GM21360 (cell line): ENCODE measurements at regions not wholly inside any gene's neighbourhood (a gene's known extent, or its start where the extent isn't known, plus 50 kb on each side); places are given as distances from the start of the nearest gene placed in this dataset.
"Not testable (repeated sequence)": the region's sequence is repeated elsewhere in the genome, so short reads cannot be mapped to it uniquely, and the experiment has no call there.

Experiments used
- ATAC-seq: cut with Tn5 transposase; IDR thresholded peaks from one replicate; pipeline ENCODE4 v1.9.1; 2021; ENCODE audit warnings: mild to moderate bottlenecking, moderate library complexity; ENCODE audit not compliant: unreplicated experiment

DNA sequence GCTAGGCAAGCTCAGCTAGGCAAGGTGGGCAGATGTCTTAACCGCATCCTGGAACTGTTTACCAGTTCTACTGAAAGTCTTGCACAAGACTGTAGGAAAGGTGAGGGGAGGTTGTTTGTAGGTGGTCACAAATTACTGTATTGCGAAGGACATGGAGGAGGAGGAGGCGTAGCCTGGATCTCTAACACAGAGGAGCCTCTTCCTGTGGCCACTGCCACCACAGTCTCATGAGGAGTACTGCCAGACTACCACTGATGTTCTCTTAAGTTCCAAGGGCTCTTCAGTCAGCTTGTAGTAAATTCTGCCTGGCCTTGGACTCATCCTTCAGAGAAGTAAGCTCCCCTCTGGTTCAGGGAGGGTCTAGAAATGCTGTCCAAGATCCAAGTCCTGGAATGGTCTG is 258.6 kb downstream of the FAT4 start:
- ATAC-seq, result no peak

DNA sequence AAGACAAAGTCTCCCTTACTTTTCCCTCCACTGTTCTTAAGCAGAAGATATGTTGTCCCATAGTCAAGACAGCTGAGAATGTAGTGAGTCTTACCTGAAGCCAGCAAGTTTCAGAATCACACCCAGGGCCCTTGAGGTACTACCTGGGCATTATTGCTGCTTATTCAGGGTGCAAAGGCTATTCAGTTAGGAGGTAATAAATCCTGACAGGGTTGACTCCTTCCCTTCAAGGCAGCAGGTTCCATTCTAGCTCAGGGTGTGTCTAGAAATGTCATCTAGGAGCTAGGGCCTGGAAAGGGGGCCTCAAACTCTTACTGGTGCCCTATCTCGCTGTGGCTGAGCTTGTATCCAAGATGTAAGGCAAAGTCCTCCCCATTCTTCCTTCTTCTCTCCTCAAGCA is 259.0 kb downstream of the FAT4 start:
- no peak for ATAC-seq

DNA sequence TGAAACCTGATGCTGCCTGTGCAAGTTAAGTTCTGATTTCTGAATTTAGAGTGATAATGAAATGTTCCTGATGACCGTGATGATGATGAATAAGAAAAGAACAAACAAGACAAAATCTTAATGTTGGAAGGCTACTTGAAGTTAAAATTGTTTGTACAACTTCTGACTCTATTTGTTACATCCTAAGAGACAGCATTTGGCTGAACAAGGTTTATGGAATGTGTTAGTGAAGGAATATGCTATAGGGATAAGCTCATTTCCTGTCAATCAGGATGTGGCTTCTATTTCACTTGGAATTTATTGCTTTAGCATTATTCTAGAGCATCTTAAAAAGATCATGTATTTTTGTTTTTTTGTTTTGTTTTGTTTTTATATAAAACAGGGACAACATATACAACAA is 267.5 kb downstream of the FAT4 start:
- ATAC-seq, result no peak

DNA sequence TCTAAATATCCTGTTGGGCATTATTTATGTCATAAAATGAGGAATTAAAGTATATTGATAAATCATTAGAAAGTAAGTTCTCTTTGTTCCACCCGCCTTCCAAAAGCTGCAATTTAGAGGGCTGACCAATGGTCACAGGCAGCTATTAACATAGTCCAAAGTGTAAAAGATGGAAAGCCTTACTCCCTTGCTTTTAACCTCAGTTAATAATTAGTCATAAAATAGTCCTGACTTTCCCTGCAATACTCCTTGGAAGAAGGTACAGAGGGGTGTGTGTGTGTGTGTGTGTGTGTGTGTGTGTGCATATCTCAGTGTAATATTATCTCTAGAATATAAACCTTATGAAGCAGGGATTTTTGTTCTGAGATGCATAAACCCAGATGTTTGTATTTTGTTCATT is 275.4 kb downstream of the FAT4 start:
- no peak for ATAC-seq

DNA sequence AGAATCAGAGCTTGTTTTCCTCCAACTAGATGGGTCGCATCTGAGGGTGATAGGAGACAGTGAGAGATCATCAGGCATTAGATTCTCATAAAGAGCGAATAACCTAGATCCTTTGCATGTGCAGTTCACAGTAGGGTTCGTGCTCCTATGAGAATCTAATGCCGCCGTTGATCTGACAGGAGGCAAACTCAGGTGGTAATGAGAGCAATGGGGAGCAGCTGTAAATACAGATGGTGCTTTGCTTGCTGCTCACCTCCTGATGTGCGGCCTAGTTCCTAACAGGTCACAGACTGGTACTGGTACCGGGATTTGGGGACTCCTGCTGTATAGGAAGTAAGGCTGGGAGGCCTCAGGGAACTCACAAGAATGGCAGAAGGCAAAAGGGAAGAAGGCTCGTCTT is 276.5 kb downstream of the FAT4 start:
- ATAC-seq, result no peak

DNA sequence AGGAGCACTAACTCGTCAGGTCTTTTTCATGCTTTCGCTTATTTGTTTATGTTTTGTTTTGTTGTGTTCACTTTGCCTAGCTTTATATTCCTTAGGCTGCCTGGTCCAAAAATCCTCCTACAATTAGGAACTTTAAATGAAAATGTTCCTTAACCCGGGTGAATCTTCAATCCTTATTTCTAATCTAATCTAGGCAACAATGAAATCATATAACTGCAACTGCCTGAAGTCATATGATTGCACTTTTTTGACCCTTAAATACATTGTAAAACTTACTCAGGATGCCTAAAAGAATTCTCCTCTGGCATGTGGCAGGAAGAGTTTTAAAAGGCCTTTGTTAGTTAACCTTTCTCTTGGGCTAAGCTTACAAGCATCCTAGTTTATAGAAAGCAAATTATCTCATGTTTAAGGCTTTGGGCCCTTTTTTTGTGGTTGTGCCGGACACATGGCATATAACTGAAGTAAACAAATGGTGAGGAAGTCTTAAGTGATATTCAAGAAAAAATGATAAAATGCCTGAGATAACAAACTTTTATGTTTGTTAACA is 279.4 kb downstream of the FAT4 start:
- no peak for ATAC-seq

- not testable (repeated sequence) for ATAC-seq
Observed at GRCh38 chr4:125605926-125606325, 291.2 kb downstream of the FAT4 start.

DNA sequence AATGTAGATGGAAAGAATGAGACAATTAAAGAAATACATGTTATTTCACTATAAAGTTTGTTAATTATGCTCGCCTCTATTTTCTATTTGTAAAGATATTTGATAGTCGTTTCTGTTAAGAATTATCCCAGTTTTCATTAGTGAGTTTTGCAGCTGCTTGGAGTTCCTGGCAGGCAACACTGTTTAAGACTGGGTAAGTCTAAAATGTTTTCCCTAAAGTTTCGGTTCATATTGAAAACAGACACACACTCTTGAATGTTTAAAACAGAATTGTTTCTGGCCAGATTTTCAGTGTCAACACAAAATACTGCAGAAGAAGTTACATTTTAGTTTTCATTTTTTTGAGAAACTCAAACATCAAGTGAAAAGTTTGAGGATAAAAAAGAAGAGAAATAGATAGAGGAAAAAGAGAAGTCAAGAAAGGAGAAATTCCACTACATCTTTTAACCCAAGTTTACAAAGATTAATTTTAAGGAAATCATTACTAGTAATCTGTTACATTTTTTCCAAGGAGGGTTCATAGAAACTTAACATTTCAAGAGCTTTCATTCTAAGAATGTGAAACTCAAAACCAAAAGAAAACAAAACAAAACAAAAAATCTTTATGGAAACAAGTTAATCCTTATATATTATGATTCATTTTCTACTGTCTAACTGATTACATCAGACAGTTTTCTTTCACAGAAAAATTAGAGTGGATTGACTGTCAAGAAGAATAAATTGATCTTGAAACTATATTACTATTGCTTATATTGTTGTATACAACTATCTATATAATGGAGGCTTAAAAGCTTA is 305.5 kb downstream of the FAT4 start:
- ATAC-seq, result no peak

- ATAC-seq, result no peak
Observed at GRCh38 chr4:125624951-125625350, 310.2 kb downstream of the FAT4 start.

DNA sequence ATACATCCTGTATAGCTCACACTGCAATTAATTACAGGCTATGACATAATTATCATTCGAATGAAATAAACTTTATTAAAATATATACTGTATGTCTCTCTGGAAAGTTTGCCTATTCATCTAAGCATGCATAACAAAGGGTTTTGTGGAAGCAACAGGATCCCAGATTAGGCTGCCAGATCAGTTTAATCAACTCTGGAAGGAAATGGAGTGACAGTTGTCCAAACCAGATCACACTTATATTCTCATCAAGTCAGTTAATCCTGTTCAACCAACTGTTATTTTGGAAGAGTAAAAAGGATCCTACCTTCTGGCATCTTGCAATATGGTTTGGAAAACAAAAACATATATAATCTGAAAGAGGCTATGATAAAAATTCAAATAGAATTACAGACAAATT is 312.2 kb downstream of the FAT4 start:
- ATAC-seq, result no peak

GRCh38 chr4:125639182-125639621 is 324.4 kb downstream of the FAT4 start:
- ATAC-seq, result no peak

DNA sequence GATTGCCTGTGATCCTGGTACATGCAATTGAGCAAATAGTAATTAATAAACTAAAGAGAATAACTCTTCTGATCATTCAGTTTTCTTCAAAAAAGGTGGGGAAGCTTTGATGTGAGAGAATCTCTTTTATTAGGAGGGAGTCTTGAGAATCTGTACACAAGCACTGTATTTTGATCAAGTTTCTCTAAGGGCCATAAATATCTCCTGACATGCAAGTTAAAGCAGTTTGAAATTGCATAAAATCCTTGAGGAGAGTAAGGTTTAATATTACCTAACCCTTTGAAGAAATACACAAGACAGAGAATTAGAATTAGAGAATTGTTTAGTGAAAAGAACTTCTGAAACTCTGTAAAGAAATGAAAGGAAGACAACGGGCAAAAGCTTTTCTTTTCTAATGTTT is 326.9 kb downstream of the FAT4 start:
- no peak for ATAC-seq

DNA sequence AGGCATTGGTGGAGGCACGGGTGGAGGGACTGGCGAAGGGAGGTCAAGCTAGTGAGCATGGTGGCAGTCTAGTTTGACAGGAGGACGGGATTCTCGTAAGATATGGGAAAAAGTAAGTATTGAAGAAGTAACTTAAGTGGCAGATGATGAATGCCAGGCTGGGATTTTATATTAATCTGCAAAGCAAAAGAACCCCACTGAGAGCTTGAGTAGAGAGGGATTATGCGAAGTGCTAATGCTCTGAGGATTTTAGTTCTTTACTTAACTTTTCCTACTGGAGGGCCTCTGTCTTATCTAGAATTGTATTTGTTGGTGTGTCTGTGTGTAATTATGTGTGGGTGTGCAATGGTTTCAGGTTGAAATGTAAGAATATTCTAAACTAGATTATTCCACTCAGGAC is 327.9 kb downstream of the FAT4 start:
- no peak for ATAC-seq

DNA sequence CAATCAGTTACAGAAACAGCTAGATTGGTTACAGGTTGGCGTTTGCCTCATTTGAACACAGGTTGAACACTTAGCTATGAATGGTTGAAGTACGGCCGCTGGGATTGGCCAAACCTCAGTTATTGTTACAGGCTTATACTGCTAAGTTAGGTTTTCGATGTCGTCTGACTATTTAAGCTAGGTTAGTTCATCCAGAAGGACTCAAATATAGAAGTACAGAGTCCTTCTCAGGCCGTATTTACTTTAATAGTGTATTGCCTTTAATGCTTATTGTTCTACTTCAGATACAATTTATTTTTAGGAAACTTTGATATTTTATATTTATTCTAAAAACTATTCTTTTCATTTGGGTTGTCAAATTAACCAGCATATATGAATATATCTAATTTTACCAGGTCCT is 334.7 kb downstream of the FAT4 start:
- ATAC-seq, result no peak

DNA sequence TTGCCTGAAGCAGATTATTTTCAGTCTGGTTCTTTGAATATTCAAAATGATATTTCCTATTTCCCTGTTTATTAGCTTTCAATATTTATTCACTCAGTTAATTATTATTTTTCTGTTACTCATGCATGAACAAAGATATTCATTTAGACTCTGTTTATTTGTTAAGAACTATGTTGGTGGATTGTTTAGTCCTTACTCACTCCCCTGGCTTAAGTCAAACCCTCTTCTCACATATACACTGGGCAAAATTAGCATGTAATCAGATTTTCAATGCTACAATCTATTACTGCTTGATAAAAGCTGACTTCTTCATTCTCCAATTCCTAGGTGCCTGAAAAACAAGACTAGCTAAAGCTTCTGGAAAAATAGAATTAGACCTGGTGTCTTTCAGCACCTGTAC is 335.8 kb downstream of the FAT4 start:
- ATAC-seq, result no peak

GRCh38 chr4:125651707-125652357 is 337.1 kb downstream of the FAT4 start:
- ATAC-seq, result not testable (repeated sequence)

DNA sequence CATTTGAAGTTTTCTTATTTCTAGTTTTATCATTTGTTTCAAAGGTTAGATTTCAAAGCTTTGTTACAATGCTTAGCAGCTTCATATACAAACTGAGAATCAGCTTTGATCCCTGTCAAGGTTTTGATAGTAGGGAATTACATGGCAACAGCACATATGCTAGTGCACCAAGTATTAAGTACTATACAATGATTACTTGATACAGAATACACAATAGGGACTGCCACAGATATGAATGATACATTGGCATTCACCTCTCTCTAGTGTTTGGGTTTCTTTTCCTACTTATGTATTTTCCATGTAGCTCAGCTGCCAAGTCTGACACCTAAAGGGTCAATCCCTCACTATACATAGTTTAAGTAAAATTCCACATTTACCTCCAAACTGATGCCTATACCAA is 344.0 kb downstream of the FAT4 start:
- ATAC-seq, result no peak

DNA sequence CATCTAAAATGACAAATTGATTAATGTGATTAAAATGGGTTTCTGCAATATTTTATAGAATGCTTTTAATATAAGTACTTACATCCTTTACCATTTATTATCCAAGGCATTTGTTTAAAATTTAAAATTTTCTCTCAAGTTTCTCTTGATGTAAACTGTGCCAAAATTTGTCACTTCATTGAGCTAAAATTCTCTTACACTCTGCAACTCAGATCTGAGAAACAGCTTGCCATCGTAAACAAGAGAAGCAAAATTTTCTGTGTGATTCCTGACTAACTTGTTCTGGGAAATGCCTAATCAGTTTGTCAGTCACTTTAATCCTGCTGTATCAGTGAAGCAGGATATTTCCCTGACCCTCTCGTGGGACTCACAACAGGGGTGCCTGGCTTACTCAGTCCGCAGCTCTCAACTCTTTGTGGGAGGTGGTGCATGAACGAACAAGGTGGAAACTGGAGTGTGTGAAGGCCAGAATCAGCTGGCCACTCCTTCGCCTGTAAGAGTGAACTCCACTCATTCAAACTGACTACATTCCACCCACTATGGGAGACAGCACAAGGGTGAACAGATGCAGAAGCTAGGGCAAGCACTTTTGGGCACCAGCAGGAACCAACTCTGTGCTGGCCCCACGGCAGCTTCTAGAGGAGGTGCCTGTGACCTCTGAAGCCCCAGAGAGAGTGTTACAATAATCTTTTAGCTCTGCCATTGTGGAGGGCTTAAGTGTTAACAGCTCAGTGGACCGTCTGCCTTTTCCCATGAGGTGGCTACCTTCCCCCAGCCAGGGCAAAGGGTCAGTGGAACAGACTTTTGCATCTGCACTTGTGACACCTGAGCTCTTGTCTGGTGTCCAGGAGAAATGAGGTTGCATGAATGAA is 349.4 kb downstream of the FAT4 start:
- no peak for ATAC-seq

DNA sequence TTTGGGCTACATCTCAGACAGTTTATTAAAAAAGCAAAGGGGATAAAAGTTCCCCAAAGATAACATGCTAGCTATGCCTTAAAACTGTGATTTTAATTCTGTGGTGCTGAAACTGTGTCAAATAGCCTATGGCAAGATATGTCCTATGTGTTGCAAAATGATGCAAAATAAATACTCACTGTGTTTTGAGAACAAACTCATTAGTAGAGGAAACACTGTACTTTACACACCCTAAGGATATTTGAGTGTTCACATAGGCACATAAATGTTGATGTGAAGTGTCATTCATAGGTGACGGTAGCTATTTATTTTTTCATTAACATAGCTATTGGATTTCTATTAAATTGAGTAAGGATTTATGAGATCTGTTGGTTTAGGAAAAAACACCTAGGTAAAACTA is 351.9 kb downstream of the FAT4 start:
- no peak for ATAC-seq

DNA sequence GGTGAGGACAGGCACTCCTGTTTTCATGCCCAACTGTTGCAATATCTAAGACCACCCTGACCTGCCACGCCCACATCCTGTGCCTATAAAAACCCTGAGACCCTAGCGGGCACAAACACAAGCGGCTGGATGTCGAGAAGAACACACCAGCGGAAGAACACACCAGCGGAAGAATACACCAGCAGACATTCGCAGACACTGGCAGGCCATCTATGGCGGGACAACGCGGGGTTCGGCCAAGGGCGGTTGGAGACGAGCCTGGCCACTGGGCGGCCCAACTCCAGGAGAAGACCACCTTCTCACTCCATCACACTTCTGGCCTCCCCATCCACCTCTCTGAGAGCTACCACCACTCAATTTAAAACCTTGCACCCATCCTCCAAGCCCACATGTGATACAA is 361.4 kb downstream of the FAT4 start:
- no peak for ATAC-seq

- no peak for ATAC-seq
Observed at GRCh38 chr4:125676583-125676982, 361.8 kb downstream of the FAT4 start.
